Activated CD4-positive, alpha-beta T cell treated with anti-CD3 and anti-CD28 coated beads, Interleukin-2, amount 50 U/mL, for 16 hours (primary cell): ENCODE measurements at regions not wholly inside any gene's neighbourhood (a gene's known extent, or its start where the extent isn't known, plus 50 kb on each side); places are given as distances from the start of the nearest gene placed in this dataset.

ENCODE experiments used
- DNase-seq: peaks from one replicate; pipeline ENCODE4 v3.0.0-alpha.2; 2020

DNA sequence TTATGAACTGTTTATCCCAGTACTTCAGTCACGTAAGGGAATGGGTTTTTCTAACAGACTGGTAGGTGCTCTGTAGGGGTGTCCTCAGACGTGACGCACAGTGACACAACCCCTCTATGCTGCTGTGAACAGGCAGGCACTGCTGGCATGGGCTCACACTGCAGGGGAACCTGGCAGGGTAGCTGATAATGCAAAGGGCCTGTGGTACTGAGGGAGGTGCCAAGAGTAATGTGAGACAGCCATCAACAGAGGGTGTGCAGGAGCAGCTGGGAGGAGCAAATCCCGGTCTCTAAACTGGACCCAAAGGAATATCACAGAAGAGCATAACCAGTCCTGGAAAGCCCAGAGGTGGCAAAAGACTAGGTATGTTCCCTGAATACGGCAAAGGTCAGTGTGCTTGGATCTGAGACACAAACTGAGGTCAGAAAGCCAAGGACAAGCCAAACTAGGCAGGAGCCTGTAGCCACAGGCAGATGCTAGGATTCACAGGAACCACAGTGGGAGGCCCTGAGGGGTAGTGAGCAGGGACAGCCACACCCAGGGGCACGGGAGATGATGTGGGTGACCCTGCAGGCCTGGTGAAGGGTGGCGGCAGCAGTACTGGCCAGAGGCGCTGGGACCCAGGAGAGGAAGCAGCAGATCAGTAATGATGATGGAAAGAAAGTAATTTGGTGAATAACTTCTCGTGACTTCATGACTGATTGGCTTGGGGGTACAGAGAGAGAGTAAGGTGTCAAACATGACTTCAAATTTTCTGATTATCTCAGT is 248.1 kb upstream of the CHRNA7 start:
- DNase-seq: no peak

DNA sequence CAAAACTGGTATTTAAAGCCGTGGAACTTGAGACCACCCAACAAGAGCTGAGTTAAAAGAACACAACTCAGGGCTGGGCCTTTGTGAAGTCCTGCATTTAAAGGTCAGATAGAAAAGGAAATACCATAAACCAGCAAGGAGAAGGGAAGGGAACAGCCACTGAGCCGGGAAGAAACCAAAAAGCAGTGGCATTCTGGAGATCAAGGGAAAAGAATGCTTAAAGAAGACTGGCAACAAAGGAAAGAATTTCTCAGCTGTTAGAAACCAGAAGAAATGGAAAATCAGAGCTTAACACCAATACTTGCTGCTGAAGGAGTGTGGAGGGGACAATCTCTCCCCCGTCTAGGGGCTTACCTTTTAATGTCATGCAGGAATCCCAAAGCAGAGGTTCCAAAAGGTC is 247.4 kb upstream of the CHRNA7 start:
- no peak for DNase-seq

DNA sequence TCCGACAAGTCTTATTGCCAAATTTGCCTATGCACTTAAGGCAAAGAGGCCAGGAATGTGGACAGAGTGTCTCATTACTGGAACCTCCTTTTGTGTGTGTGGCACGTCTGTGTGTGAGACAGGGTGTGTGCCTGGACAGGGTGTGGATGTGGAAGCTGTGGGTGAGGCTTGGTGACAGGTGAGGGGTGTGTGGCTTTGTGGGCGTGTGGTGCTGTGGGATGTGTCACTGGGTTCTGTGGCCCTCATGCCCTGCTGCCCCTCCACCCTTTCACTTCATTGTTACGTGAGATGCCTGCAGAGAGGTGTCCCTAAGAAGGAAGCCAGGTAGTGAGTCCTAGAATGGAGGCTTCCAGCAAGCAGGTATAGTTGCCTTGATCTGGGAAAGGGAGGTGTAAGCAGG is 244.0 kb upstream of the CHRNA7 start:
- no peak for DNase-seq

DNA sequence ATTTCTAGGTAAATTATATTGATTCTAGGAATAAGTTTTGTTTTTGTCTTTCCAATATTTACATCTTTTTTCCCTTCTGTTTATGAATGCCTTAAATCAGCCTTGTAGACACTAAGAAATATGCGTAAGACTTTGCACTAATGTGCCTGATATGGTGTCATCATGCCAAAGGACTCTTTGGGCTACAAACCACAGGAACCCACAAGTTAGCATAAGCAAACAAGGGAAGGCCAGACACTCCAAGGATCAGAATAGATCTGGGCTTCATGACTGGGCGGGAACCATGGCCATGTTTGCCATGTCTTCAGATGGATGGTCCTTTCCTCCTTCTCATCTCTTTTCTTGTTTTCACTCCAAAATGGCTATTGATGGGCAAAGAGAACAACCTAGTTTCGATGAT is 242.2 kb upstream of the CHRNA7 start:
- DNase-seq: no peak

DNA sequence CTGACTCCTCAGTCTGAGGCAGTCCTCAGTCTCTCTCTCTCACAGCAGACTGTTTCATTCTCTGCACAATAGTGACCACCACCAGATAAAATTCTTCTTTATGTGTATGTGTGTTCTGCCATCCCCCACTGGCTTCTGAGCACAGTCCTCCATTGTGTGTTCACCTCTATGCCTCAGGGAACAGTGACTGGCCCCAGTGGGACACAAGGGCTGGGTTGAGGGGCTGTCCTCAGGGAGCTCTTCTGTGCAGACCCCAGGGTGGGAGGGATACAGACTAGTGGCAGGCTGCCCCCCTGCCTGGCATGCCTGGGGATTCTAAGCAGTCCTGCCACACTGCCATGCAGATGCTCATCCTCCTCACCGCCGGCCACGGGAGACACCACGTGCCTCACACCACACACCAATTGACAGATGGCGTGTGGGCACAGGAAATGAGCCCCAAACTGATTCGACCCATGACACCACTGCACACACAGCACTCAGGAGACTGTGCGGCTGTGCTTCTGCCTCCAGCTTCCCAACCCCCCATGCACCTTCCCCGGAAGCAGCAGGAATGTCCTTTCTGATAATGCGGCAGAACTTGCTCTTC is 237.6 kb upstream of the CHRNA7 start:
- DNase-seq: no peak

DNA sequence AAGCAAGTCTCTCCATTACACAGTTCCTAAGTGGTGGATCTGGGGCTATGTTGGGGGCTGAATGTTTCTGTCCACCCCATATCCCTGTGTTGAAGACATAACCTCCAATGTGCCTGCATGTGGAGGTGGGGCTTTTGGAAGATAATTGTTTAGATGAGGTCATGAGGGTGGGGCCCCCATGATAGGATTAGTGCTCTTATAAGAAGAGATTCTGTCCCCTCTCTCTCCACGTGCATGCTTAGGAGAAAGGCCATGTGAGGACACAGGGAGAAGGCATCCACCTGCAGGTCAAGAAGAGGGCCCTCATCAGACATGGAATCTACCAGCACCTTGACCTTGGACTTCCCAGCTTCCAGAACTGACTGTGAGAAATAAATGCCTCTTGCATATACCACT is 231.0 kb upstream of the CHRNA7 start:
- DNase-seq: no peak

DNA sequence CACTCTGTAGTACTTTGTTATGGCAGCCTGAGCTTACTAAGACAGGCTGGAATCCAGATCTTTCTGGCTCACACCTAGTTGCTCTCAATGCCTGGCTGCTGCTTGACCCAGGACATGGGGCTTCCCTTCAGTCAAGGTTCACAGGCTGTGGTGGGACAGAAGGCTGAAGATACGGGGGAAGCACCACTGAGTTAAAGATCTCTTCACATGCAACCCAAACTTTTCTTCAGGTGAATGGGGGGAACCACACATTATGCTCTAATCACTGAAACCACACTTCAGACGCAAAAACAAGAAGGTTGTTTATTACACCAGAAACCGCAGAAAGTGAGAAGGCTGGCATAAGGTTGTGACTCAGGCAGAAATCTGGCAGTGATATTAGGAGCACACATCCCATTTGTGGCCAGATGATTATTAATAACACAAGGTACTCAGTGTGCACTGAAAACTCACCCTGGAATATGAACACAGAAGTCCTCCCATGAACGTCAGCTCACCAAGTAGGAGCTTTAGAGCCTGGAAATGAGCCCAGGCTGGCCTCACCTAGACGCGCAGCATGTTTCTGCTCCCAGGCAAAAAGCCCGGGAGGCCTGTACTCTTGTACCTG is 230.5 kb upstream of the CHRNA7 start:
- DNase-seq: no peak

DNA sequence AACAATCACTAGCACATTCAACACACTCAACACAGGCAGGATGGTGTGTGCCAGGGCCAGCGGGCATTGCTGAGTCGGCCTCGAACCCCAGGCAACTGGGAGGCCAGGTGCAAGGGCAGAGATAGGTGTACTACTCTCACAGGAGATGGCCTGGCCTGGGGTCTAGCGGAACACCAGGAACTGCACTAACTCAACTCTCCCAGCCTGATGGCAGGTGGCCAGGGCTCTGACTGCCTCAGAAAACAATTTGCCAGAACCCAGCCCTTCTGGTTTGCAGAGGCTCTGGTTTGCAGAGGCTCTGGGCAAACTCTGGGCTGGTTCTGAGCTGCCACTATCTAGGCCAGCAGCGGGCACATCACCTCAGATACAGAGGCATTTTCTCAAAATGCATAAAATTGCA is 229.2 kb upstream of the CHRNA7 start:
- no peak for DNase-seq

DNA sequence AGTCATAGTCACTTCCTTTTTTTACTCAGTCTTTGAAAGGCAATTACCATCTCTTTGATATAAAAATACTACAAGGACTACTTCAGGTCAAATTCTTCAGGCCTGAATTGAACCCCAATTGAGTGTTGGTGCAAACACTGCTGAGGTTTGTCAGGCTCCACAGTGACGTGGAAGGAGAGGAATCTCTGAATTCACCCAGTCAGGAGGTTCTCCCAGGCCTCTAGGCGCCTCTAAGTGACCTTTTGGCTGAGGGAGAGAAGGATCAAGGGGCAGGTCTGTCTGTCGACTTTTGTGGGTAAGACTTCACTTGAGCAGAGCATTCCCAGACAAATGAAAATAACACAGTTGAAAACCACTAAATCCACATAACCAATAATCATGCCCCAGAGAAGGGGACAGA is 227.6 kb upstream of the CHRNA7 start:
- no peak for DNase-seq

DNA sequence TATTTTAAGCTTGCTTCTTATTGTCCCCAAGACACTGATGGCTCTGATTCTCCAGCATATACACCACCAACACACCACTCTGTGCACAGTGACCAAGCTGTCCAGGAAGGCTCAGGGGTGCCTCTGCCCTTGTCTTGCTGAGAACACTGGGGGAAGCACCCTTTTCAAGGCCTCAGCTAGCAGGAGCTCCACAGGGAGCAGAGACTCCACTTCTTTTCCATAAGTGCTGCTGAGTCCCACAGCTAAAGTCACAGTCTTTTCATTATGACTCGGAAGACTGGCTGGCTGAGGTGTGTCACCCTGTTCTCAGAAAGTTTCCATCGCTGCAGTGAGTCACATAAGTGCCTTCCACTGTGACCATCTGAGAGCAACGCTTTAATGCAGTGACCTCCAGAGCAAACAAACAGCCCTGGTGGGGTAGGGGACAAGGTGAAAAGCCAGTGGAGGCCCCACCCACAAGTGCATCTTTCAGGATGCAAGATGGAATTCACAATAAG is 226.9 kb upstream of the CHRNA7 start:
- DNase-seq: peak; percentile 20

DNA sequence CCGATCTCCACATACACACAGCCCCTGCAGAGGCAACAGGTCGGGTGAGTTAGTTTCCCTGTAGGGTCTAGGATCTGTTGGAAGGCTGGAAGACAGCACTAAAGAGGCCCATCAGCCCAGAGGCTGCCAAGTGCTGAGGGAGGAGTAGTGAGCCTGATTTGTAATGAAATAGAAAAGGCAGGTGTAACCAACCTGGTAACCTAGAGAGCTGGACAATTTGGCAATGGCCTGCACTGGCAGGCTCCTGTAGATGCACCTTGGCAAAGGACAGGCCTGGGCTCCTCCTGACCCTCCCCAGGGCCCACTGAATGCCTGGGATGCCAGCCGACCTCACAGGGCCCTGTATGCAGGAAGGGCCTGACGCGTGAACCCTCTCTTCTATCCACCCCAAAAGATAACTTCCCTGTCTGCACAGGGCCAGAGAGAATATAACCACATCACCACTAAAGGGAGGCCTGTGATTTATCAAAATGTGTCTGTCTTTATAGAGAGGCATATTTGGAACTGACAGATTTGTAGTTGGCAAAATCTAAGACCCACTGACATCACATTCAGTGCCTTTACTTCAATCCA is 225.1 kb upstream of the CHRNA7 start:
- no peak for DNase-seq

DNA sequence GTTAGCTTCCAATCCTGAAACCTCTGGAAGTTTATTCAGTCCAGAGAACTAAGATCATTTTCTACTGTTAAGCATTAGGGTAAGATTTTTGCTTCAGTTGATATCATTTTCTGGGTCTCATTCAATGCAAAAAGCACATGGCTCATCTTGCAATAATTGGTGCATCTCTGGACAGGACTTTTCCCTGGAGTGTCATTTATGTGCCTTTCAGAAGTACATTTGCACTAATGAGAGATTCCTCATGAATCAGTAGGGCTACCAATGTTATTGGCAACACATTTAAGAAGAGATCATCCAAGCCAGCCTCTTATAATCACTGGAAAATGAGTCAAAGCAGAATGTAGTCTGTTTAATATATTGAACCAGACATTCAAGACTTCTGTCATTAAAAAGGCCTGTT is 224.2 kb upstream of the CHRNA7 start:
- DNase-seq: no peak

DNA sequence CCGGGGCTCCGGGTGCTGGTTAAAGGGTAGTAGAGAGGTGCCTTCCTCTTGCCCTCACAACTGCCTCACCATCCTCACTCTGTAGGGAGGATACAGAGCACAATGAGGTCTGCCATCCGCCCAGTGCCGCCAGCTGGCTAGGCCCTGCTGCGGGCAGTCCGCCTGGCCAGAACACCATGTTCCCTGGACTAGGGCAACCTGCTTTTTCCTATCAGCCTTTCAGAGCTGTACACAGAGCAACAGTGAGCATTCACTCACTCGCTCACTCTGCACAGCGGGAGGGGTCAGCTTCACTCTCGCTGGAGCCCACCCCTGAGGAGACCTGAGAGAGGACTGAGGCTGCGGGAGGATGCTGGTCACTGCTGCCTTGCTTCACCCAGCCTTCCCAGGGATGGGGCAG is 218.7 kb upstream of the CHRNA7 start:
- DNase-seq: no peak

DNA sequence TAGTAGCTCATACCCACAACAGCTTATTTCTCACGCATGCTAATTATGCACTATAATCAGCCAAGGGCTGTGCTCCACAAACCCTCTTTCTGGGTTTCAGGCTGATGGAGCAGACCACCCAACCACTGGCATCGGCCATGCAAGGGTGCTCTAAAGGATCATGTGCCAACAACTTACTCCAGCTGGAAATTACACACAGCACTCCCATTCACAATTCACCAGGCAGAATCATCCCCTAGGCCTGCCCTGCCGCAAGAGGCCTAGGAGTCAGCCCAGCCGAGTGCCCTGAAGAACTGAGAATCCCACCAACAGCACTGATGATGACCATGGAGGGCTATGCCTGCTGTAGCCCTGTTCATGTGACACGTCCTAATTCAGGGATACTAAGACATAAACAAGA is 216.2 kb upstream of the CHRNA7 start:
- DNase-seq: no peak

DNA sequence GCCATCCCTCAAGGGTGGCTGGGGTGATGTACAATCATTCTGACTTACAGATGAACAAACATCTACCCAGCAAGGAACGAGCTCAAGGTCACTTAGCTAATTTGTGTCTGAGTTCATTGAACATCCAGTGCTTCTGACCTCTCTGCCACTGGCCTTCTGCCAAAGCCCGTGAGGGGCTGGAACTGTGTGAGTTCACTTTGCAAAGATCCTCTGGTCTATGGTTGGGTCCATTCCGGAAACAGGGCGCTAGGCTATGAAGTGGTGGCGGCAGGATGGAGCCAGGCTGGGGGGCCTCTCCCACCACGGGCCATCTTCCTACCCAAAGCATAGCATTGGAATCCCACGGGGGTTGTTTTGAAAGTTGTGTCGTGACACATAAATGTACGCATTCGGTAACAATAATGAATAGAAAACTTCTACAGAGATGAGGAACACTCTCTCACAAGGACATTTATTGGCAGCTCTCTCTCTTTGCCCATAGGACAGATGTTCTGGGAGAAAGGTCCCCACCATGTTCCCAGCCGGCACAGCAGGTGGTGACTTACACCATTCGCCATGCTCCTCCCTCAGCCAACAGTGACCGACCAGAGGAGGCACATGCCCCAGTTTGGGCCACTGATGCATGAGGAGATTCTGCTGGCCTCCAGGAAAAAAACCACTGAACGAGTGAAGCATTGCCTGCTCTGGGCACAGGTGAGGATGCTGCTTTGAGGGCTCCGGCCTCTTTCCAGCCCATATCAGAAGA is 214.7 kb upstream of the CHRNA7 start:
- DNase-seq: no peak

DNA sequence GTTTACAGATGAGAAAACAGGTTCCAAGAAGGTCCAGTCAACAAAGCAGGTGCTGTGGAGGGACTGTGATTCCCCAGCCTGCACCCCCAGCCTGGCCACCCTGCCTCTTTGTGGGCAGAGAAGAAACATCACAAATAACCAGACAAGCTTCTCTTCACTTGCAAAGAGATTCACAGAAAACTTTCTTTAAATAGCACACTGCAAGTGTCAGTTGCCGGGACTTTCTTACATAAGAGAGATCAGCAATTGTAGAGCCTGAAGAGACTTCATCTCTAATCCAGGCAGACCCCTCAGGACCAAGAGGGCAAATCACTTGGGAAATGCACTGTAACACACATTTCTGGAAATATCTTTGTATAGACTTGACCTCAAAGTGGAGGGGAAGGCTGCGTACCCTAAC is 207.9 kb upstream of the CHRNA7 start:
- no peak for DNase-seq

DNA sequence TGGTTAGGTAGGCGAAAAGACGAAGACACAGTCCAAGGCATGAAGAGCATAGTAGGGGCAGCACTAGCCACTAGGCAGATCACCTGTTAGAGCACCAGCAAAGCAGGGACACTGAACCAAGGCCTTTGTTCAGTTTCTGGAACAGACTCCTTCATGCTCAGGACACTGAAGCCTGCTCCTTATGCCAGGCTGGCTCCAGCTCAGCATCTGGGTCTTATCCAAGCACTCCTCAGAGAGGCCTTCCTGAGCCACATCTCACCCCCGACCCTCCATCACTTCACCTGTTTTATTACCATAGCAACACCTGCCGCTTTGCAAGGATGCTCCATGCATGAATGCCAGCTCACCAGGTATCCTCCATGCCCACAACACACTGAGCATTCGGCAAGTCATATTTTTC is 206.3 kb upstream of the CHRNA7 start:
- no peak for DNase-seq

DNA sequence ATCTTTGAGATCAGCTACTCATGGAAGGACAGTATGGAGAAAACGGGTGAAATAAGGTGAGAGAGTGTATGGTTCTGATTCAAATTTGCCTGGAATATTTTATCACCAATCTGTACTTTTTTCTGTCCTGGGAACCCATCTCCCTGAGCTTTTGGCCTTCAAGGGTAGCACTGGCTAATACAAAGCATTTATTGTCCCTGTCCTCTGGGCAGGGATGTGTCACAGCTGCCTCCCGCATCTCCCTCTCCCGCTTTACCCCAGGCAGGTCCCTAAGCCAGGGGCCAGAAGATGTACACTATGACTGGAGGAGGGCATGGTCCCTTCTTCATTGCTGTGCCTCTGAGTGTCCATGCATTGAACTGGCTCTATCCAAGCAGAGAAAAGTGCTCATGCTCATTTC is 201.7 kb upstream of the CHRNA7 start:
- DNase-seq: no peak

DNA sequence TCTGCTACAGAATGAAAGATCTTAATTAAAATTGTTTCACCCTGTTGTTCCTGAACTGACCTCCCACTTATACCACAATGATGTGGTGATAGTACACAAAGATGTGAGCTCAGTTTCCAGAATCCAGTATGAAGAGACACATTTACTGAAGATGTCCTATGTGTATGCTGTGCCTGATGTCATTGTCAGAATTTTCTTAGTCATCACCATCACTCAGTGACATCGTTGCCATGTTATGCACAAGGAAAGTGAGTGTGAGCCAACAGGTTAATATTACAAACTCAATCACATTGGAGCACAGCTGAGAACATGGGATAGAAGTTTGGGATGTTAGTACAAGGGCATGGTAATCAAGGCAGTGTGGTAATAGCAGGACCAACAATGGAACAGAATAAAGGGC is 199.7 kb upstream of the CHRNA7 start:
- no peak for DNase-seq

DNA sequence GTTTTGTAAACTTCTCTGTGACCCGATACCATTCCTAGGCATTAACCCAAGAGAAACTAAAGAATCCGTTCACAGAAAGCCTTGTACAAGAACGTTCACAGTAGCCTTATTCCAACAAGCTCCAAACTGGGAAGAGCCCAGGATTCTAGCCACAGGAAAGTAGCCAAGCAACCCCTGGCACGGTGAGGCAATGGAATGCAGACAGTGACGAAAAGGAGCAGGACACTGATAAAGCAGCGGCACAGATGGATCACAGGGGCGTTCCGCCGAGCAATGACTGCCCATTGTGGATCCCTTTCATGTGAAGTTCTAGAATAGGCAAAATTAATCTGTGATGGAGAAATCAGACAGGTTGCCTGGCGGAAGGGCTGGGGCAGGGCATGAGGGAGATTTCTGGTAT is 198.7 kb upstream of the CHRNA7 start:
- no peak for DNase-seq

DNA sequence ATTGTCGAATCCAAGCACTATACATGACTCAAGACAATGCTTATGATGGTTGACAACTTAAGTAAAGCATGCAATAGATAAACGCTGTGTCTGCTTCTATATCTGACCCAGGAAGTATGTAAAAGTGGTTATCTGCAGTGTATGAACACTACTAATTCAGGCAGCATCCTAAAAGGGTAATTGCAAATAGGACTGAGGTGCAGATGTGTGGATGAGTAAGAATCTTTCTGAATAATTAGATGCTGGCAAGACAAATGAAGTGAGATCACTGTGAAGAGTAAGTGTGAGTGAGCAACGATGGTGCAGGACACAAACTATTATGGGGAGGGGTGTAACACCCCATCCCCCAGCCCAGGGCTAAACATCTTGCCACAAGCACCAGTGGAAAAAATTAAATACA is 195.7 kb upstream of the CHRNA7 start:
- DNase-seq: no peak

DNA sequence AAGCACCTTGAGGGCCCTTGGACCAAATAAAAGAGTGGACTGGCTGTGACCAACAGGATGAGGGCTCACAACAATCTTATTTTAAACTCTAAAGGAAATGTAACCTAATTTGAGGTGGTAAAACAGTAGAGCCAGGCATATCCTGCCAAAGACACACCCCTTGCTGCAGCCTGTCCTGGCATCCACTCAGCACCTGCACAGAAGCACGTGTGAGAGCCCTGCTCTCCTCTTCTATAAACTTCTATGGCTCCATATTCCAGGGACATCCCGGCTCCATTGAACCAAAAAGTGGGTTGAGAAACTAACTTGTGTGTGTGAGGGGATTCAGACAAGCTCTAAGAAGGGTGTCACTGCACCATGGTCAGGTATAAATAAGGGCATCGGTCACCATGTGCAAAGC is 190.9 kb upstream of the CHRNA7 start:
- DNase-seq: no peak

DNA sequence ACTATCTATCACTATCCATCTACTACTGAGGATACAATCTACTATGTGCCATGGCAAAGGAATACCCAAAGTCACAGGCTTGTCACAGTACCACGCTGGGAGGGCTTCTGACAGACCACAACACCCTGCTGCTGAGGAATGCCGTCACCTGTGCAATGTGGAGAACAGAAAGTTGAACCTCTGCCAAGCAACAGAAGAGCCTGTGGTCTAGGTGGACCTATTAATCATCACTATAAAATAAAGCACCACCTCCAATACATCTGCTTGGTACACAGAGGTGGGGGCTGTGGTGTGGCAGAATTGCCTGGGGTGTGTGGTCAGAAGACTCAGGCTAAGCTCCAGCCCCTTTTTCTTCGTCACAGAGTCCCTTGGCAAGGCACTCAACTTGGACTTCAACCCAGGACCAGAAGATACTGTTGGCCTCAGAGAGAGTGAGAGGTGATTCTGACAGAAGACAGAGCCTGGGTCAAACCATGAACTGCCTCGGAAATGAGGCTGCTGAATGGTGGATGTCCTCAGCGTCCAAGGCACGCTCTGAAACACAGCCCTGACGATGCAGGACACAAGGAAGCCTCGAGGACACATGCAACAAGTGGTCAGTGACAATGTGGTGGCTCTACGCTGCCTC is 189.4 kb upstream of the CHRNA7 start:
- DNase-seq: no peak
